ENCODE measurements at regions not wholly inside any gene's neighbourhood (a gene's known extent, or its start where the extent isn't known, plus 50 kb on each side); places are given as distances from the start of the nearest gene placed in this dataset.

DNA sequence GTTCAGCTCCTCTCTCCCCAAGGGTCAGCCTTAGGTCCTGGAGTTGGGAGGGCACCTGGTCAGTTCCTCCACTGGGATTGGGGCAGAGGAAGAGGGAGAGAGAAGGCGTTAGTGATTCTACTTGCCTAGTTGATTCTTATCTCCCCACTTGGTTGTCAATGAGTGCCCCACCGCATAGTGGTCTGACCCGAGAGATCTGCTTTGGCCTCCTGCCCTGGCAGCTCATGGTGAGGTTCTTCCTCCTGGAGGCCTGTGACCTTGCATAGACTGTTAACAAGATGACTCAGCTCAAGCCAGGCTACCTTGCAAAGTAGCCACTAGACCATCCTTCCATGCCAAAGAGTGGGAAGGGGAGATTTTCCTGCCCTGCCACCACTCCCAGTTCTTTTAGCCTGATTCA is 160.6 kb downstream of the TMEM200A start:
- no peak overlapping the region for H2AFZ ChIP-seq (ENCODE audit: low read length)
- no peak overlapping the region for H3K4me2 ChIP-seq (ENCODE audit: insufficient read depth, low read length, poor library complexity, severe bottlenecking)
- H3K27ac ChIP-seq (replicated peaks; ENCODE audit: low read length): no peak overlapping the region
- no peak overlapping the region for H3K4me3 ChIP-seq (ENCODE audit: low read length in 2 of 2)
- H3K79me1 ChIP-seq (ENCODE audit: low read depth, low read length): no peaks in the 10 kb centered on the region
- no peak overlapping the region for H2BK12ac ChIP-seq (ENCODE audit: low read length)
- no peak overlapping the region for H2BK15ac ChIP-seq (ENCODE audit: low read length)
- H2BK120ac ChIP-seq (ENCODE audit: low read depth, low read length): no peak overlapping the region
- no peak for DNase-seq (ENCODE audit: low spot score)
- H3K18ac ChIP-seq (ENCODE audit: low read length): no peak overlapping the region
- H4K8ac ChIP-seq (ENCODE audit: low read depth, low read length): no peak overlapping the region
- H3K14ac ChIP-seq (ENCODE audit: low read length): no peak overlapping the region
- H3K36me3 ChIP-seq (replicated peaks in 1 of 2; ENCODE audit: control insufficient read depth in 2 of 2, insufficient read depth in 2 of 2, low read length in 2 of 2): no peaks in the 10 kb centered on the region
- no peak overlapping the region for H4K91ac ChIP-seq (ENCODE audit: low read depth, low read length, poor library complexity)
- H3K4ac ChIP-seq (ENCODE audit: low read length): no peak overlapping the region
- peaks cover 0 to 2% of the 10 kb centered on the region in 2 donors for H3K9me3 ChIP-seq (replicated peaks in 1 of 2; ENCODE audit: control insufficient read depth in 2 of 2, insufficient read depth in 1 of 2, low read depth in 1 of 2, low read length in 2 of 2)
- H3K23ac ChIP-seq (ENCODE audit: low read depth, low read length, poor library complexity): no peak overlapping the region
- H3K27me3 ChIP-seq (ENCODE audit: control insufficient read depth in 3 of 3, insufficient read depth in 3 of 3, low read depth in 1 of 3, low read length in 3 of 3): no peaks in the 10 kb centered on the region
- no peak overlapping the region for H2BK5ac ChIP-seq (ENCODE audit: low read length)
- H2AK5ac ChIP-seq (ENCODE audit: low read depth, low read length): no peak overlapping the region
- no peaks in the 10 kb centered on the region for H3K4me1 ChIP-seq (ENCODE audit: control insufficient read depth in 2 of 2, insufficient read depth in 1 of 2, low read depth in 1 of 2, low read length in 2 of 2)
- H3K9ac ChIP-seq (ENCODE audit: low read depth, low read length, poor library complexity): no peak overlapping the region
- no CpG with 5 or more reads among the region's 3 CpGs for WGBS, 2 donors (ENCODE audit: extremely low coverage in 2 of 2, insufficient read length in 2 of 2, insufficient replicate concordance in 1 of 2)

DNA sequence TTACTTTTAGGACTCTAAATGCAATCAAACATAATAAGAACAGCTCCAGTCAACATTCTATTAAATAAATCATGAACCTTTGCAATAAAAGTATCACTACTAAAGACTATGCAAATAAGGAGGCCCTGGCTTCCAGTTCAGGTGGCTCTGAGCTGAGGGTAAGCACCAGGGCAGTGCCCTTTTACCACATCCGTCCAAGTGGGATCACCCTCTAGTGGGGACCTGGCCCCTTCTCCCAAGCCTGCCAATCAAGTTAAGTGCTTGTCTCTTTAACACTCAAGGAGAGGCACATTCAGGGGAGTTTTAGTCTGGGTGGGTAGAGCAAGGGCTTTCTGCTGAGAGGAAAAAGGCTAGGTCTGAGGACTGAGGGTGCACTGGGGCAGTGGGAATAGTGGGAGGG is 161.4 kb downstream of the TMEM200A start:
- no peaks in the 10 kb centered on the region for H3K36me3 ChIP-seq (replicated peaks in 1 of 2; ENCODE audit: control insufficient read depth in 2 of 2, insufficient read depth in 2 of 2, low read length in 2 of 2)
- H3K4me2 ChIP-seq (ENCODE audit: insufficient read depth, low read length, poor library complexity, severe bottlenecking): no peak overlapping the region
- H2BK12ac ChIP-seq (ENCODE audit: low read length): no peak overlapping the region
- no peaks in the 10 kb centered on the region for H3K79me1 ChIP-seq (ENCODE audit: low read depth, low read length)
- H2AK5ac ChIP-seq (ENCODE audit: low read depth, low read length): no peak overlapping the region
- no peaks in the 10 kb centered on the region for H3K27me3 ChIP-seq (ENCODE audit: control insufficient read depth in 3 of 3, insufficient read depth in 3 of 3, low read depth in 1 of 3, low read length in 3 of 3)
- H2BK120ac ChIP-seq (ENCODE audit: low read depth, low read length): no peak overlapping the region
- H2AFZ ChIP-seq (ENCODE audit: low read length): no peak overlapping the region
- H3K4me3 ChIP-seq (ENCODE audit: low read length in 2 of 2): no peak overlapping the region
- H3K18ac ChIP-seq (ENCODE audit: low read length): no peak overlapping the region
- no CpG with 5 or more reads among the region's 1 CpG for WGBS, 2 donors (ENCODE audit: extremely low coverage in 2 of 2, insufficient read length in 2 of 2, insufficient replicate concordance in 1 of 2)
- DNase-seq (ENCODE audit: low spot score): no peak
- H4K8ac ChIP-seq (ENCODE audit: low read depth, low read length): no peak overlapping the region
- H3K14ac ChIP-seq (ENCODE audit: low read length): no peak overlapping the region
- H3K27ac ChIP-seq (replicated peaks; ENCODE audit: low read length): no peak overlapping the region
- H2BK15ac ChIP-seq (ENCODE audit: low read length): no peak overlapping the region
- H3K9ac ChIP-seq (ENCODE audit: low read depth, low read length, poor library complexity): no peak overlapping the region
- no peaks in the 10 kb centered on the region for H3K4me1 ChIP-seq (ENCODE audit: control insufficient read depth in 2 of 2, insufficient read depth in 1 of 2, low read depth in 1 of 2, low read length in 2 of 2)
- no peak overlapping the region for H4K91ac ChIP-seq (ENCODE audit: low read depth, low read length, poor library complexity)
- H3K9me3 ChIP-seq (replicated peaks in 1 of 2; ENCODE audit: control insufficient read depth in 2 of 2, insufficient read depth in 1 of 2, low read depth in 1 of 2, low read length in 2 of 2): peaks cover 0 to 2% of the 10 kb centered on the region in 2 donors
- H3K23ac ChIP-seq (ENCODE audit: low read depth, low read length, poor library complexity): no peak overlapping the region
- H3K4ac ChIP-seq (ENCODE audit: low read length): no peak overlapping the region
- no peak overlapping the region for H2BK5ac ChIP-seq (ENCODE audit: low read length)

DNA sequence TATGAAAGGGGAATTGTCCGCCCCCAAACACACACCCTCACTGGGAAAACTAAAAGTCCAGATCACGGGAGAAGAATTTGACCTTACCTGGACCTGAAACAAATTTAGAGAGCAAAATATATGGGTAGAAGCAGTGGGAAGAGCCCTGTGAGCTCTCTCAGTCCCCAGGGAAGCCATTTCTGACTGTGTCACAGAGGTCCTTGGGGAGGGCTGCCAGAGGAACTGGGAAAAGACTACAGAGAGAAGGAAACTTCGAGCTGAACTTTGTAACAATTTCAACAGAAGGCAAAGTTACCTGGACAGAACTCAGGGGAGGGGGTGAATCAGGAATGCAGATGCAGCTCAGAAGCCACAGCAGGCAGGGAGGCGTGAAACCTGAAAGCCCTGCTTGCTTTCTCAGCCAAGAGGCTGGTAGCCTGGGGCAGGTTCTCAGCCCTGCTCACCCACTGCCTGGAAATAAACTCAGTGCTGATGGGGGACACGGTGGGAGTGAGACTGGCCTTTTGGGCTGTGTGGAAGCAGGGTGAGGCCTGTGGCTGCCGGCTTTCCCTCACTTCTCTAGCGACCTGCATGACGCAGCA is 163.8 kb downstream of the TMEM200A start:
- Histone ChIP-seq H3K4me3 (ENCODE audit: low read length in 2 of 2) (no peak overlapping the region), H2BK15ac (ENCODE audit: low read length) (no peak overlapping the region), H2BK5ac (ENCODE audit: low read length) (no peak overlapping the region), H3K9me3 (replicated peaks in 1 of 2; ENCODE audit: control insufficient read depth in 2 of 2, insufficient read depth in 1 of 2, low read depth in 1 of 2, low read length in 2 of 2) (no peaks in the 10 kb centered on the region), H3K4ac (ENCODE audit: low read length) (no peak overlapping the region), H2BK12ac (ENCODE audit: low read length) (no peak overlapping the region), H3K4me1 (ENCODE audit: control insufficient read depth in 2 of 2, insufficient read depth in 1 of 2, low read depth in 1 of 2, low read length in 2 of 2) (no peaks in the 10 kb centered on the region), H3K18ac (ENCODE audit: low read length) (peak overlapping the region; percentile 73), H2AK5ac (ENCODE audit: low read depth, low read length) (no peak overlapping the region), H4K91ac (ENCODE audit: low read depth, low read length, poor library complexity) (no peak overlapping the region), H3K27ac (replicated peaks; ENCODE audit: low read length) (no peak overlapping the region), H3K9ac (ENCODE audit: low read depth, low read length, poor library complexity) (no peak overlapping the region), H3K4me2 (ENCODE audit: insufficient read depth, low read length, poor library complexity, severe bottlenecking) (no peak overlapping the region), H3K14ac (ENCODE audit: low read length) (peak overlapping the region; percentile 15), H3K36me3 (replicated peaks in 1 of 2; ENCODE audit: control insufficient read depth in 2 of 2, insufficient read depth in 2 of 2, low read length in 2 of 2) (no peaks in the 10 kb centered on the region), H2BK120ac (ENCODE audit: low read depth, low read length) (no peak overlapping the region), H3K27me3 (ENCODE audit: control insufficient read depth in 3 of 3, insufficient read depth in 3 of 3, low read depth in 1 of 3, low read length in 3 of 3) (no peaks in the 10 kb centered on the region), H2AFZ (ENCODE audit: low read length) (no peak overlapping the region), H4K8ac (ENCODE audit: low read depth, low read length) (peak overlapping the region; percentile 9), H3K79me1 (ENCODE audit: low read depth, low read length) (no peaks in the 10 kb centered on the region), H3K23ac (ENCODE audit: low read depth, low read length, poor library complexity) (no peak overlapping the region)
- DNase-seq (ENCODE audit: low spot score): no peak
- WGBS, 2 donors (ENCODE audit: extremely low coverage in 2 of 2, insufficient read length in 2 of 2, insufficient replicate concordance in 1 of 2): no CpG with 5 or more reads among the region's 8 CpGs

DNA sequence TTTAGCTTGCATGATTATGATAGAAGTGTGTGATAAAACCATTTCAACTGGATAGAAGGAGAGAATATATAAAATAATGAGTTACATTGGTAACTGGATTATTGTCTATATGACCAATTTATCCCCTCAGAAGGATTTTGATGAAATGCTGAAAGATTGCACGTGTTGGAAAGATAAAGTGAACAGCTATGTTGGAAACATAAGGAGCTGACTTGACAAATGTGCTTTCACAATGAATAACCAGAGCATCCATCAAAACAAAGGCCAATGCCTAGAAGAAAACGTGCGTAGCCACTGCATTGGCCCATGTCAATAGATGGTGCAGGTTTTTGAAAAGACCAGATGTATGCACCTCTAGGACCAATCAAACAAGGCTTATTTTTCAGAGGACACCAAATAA is 168.8 kb downstream of the TMEM200A start:
- Histone ChIP-seq H4K8ac (ENCODE audit: low read depth, low read length) (no peak overlapping the region), H3K4me1 (ENCODE audit: control insufficient read depth in 2 of 2, insufficient read depth in 1 of 2, low read depth in 1 of 2, low read length in 2 of 2) (no peaks in the 10 kb centered on the region), H2BK5ac (ENCODE audit: low read length) (no peak overlapping the region), H3K4ac (ENCODE audit: low read length) (no peak overlapping the region), H3K14ac (ENCODE audit: low read length) (no peak overlapping the region), H2AK5ac (ENCODE audit: low read depth, low read length) (no peak overlapping the region), H3K18ac (ENCODE audit: low read length) (no peak overlapping the region), H2AFZ (ENCODE audit: low read length) (no peak overlapping the region), H2BK120ac (ENCODE audit: low read depth, low read length) (no peak overlapping the region), H3K4me3 (ENCODE audit: low read length in 2 of 2) (no peak overlapping the region), H2BK15ac (ENCODE audit: low read length) (no peak overlapping the region), H3K79me1 (ENCODE audit: low read depth, low read length) (no peaks in the 10 kb centered on the region), H3K4me2 (ENCODE audit: insufficient read depth, low read length, poor library complexity, severe bottlenecking) (no peak overlapping the region), H3K27ac (replicated peaks; ENCODE audit: low read length) (no peak overlapping the region), H3K23ac (ENCODE audit: low read depth, low read length, poor library complexity) (no peak overlapping the region), H3K9me3 (replicated peaks in 1 of 2; ENCODE audit: control insufficient read depth in 2 of 2, insufficient read depth in 1 of 2, low read depth in 1 of 2, low read length in 2 of 2) (peaks cover 0 to 2% of the 10 kb centered on the region in 2 donors), H3K9ac (ENCODE audit: low read depth, low read length, poor library complexity) (no peak overlapping the region), H2BK12ac (ENCODE audit: low read length) (no peak overlapping the region), H3K36me3 (replicated peaks in 1 of 2; ENCODE audit: control insufficient read depth in 2 of 2, insufficient read depth in 2 of 2, low read length in 2 of 2) (no peaks in the 10 kb centered on the region), H3K27me3 (ENCODE audit: control insufficient read depth in 3 of 3, insufficient read depth in 3 of 3, low read depth in 1 of 3, low read length in 3 of 3) (no peaks in the 10 kb centered on the region), H4K91ac (ENCODE audit: low read depth, low read length, poor library complexity) (no peak overlapping the region)
- no peak for DNase-seq (ENCODE audit: low spot score)
- WGBS, 2 donors (ENCODE audit: extremely low coverage in 2 of 2, insufficient read length in 2 of 2, insufficient replicate concordance in 1 of 2): no CpG with 5 or more reads among the region's 3 CpGs
